PC-3 (cell line): ENCODE measurements at regions not wholly inside any gene's neighbourhood (a gene's known extent, or its start where the extent isn't known, plus 50 kb on each side); places are given as distances from the start of the nearest gene placed in this dataset.

Experiments used
- CTCF ChIP-seq: fragments of 300-600 bp; sonication (generic); conservative IDR thresholded peaks from 2 replicates; pipeline ENCODE4 v1.5.1; 2017; ENCODE audit warnings: antibody characterized with exemption, low read depth, mild to moderate bottlenecking, low read length
- EZH2phosphoT487 ChIP-seq: fragments of 300-600 bp; sonication (generic); IDR thresholded peaks from 2 replicates; pipeline ENCODE4 v1.6.1; 2018; ENCODE audit warnings: mild to moderate bottlenecking, antibody characterized with exemption, low read length, borderline replicate concordance

- no peak for TF ChIP-seq CTCF
- TF ChIP-seq EZH2phosphoT487: no peak
Measured at GRCh38 chr13:34414616-34415015, 527.5 kb upstream of the NBEA start.
